NCI-H1417 treated with DMSO at 0.1 percent for 48 hours (cell line): ENCODE measurements at regions not wholly inside any gene's neighbourhood (a gene's known extent, or its start where the extent isn't known, plus 50 kb on each side); places are given as distances from the start of the nearest gene placed in this dataset.
"Not testable (repeated sequence)": the region's sequence is repeated elsewhere in the genome, so short reads cannot be mapped to it uniquely, and the experiment has no call there.

ENCODE experiments used
- DNase-seq: peaks from one replicate; lab custom pipeline; 2025; lab: John Stamatoyannopoulos, UW

- no peak for DNase-seq
These were observed 1196.5 kb downstream of the GALC start for GRCh38 chr14:86796221-86797074.

- DNase-seq: no peak
These were observed 1198.3 kb downstream of the GALC start for GRCh38 chr14:86794689-86795088.

- DNase-seq: no peak
These were observed 1202.3 kb downstream of the GALC start for GRCh38 chr14:86790408-86791364.

GRCh38 chr14:86788224-86788623 is 1204.8 kb downstream of the GALC start:
- no peak for DNase-seq

- no peak for DNase-seq
These were observed 1205.3 kb downstream of the GALC start for GRCh38 chr14:86787717-86788116.

- no peak for DNase-seq
These were observed 1210.8 kb downstream of the GALC start for GRCh38 chr14:86782092-86782580.

GRCh38 chr14:86780876-86781510 is 1212.0 kb downstream of the GALC start:
- no peak for DNase-seq

GRCh38 chr14:86780461-86780860 is 1212.5 kb downstream of the GALC start:
- DNase-seq: no peak

GRCh38 chr14:86779416-86779815 is 1213.6 kb downstream of the GALC start:
- DNase-seq: no peak

GRCh38 chr14:86777963-86778602 is 1214.9 kb downstream of the GALC start:
- DNase-seq: no peak

- not testable (repeated sequence) for DNase-seq
These were observed 1217.1 kb downstream of the GALC start for GRCh38 chr14:86775896-86776295.

- no peak for DNase-seq
These were observed 1218.1 kb downstream of the GALC start for GRCh38 chr14:86774916-86775315.

GRCh38 chr14:86772075-86772474 is 1220.9 kb downstream of the GALC start:
- no peak for DNase-seq

GRCh38 chr14:86770186-86770585 is 1222.8 kb downstream of the GALC start:
- no peak for DNase-seq

- no peak for DNase-seq
These were observed 1226.5 kb downstream of the GALC start for GRCh38 chr14:86766469-86766868.

GRCh38 chr14:86761611-86762010 is 1231.4 kb downstream of the GALC start:
- DNase-seq: no peak

GRCh38 chr14:86756521-86757190 is 1226.7 kb downstream of the FLRT2 start:
- no peak for DNase-seq

- DNase-seq: not testable (repeated sequence)
These were observed 1220.5 kb downstream of the FLRT2 start for GRCh38 chr14:86750488-86750887.

- DNase-seq: no peak
These were observed 1209.8 kb downstream of the FLRT2 start for GRCh38 chr14:86739761-86740160.

GRCh38 chr14:86731427-86731826 is 1201.5 kb downstream of the FLRT2 start:
- not testable (repeated sequence) for DNase-seq

GRCh38 chr14:86723254-86723624 is 1193.3 kb downstream of the FLRT2 start:
- DNase-seq: no peak
